Breast epithelium (tissue), 4 donors: ENCODE measurements at regions not wholly inside any gene's neighbourhood (a gene's known extent, or its start where the extent isn't known, plus 50 kb on each side); places are given as distances from the start of the nearest gene placed in this dataset.

Source experiments
- DNase-seq, 2 donors: peaks; one replicate each; pipeline ENCODE4 v3.0.0-alpha.2; 2019; ENCODE audit warnings: low spot score in 2 of 2
- H3K27ac ChIP-seq, 2 donors: fragments of 200-600 bp; sonication (generic) in 1 of 2; one replicate each; pipeline ENCODE4 v1.5.1; 2016 to 2019; ENCODE audit warnings: mild to moderate bottlenecking in 1 of 2
- H3K27me3 ChIP-seq, 2 donors: fragments of 200-600 bp; sonication (generic) in 1 of 2; one replicate each; pipeline versions ENCODE4 v1.5.1 to v1.6.0; 2017 to 2019; ENCODE audit warnings: control low read depth in 1 of 2, mild to moderate bottlenecking in 1 of 2
- H3K36me3 ChIP-seq: fragments of 200-600 bp; one replicate; pipeline ENCODE4 v1.5.1; 2019
- H3K4me1 ChIP-seq, 2 donors: fragments of 200-600 bp; sonication (generic); one replicate each; pipeline ENCODE4 v1.5.1; 2016 to 2019; ENCODE audit warnings: control low read depth in 1 of 2
- H3K4me3 ChIP-seq, 3 donors: fragments of 200-600 bp; sonication (generic); 1 replicate in 2 of 3; 2 replicates in 1 of 3; pipeline ENCODE4 v1.5.1; 2016 to 2019; ENCODE audit warnings: mild to moderate bottlenecking in 3 of 3, moderate library complexity in 2 of 3
- H3K9me3 ChIP-seq, 2 donors: fragments of 200-600 bp; sonication (generic) in 1 of 2; one replicate each; pipeline ENCODE4 v1.5.1; 2016 to 2019; ENCODE audit warnings: control low read depth in 1 of 2
- CTCF ChIP-seq, 3 donors: fragments of 450-650 bp; IDR thresholded peaks; one replicate each; pipeline ENCODE4 v1.5.1; 2016 to 2017; ENCODE audit warnings: antibody characterized with exemption in 3 of 3, mild to moderate bottlenecking in 3 of 3, moderate library complexity in 3 of 3
- POLR2A ChIP-seq: fragments of 450-650 bp; IDR thresholded peaks from one replicate; pipeline ENCODE4 v1.6.1; 2016; ENCODE audit warnings: antibody characterized with exemption, mild to moderate bottlenecking, moderate library complexity
- POLR2AphosphoS5 ChIP-seq, 3 donors: sonication (generic); formaldehyde crosslinking; IDR thresholded peaks; one replicate each; pipeline ENCODE4 v1.6.1; 2017; ENCODE audit warnings: antibody characterized with exemption in 3 of 3
- intact Hi-C: fragments of 100-400 bp; cut with DNase I; formaldehyde crosslinking; loops from one replicate; pipeline ENCODE4 v1.15.1; 2023; ENCODE audit warnings: low total_unique reads

GRCh38 chr15:62506217-62506805, 341.2 kb upstream of the C2CD4B start:
- no peaks in the 10 kb centered on the region for H3K27me3 ChIP-seq
- no peak for DNase-seq
- no peaks in the 10 kb centered on the region for H3K9me3 ChIP-seq
- no peak for TF ChIP-seq POLR2A
- no peak for TF ChIP-seq POLR2AphosphoS5 (IDR thresholded peaks at IDR 0.05)
- peak overlapping the region; percentile 20 to 59 for H3K27ac ChIP-seq
- intact Hi-C loops: no loop called here
- no peaks in the 10 kb centered on the region for H3K36me3 ChIP-seq
- H3K4me1 ChIP-seq: peaks cover 6 to 7% of the 10 kb centered on the region in 2 donors
- no peak overlapping the region for H3K4me3 ChIP-seq

GRCh38 chr15:62509395-62509958, 344.4 kb upstream of the C2CD4B start:
- H3K4me1 ChIP-seq: peaks cover 6 to 7% of the 10 kb centered on the region in 2 donors
- TF ChIP-seq CTCF (IDR thresholded peaks at IDR 0.05): no peak
- no peak for TF ChIP-seq POLR2AphosphoS5 (IDR thresholded peaks at IDR 0.05)
- TF ChIP-seq POLR2A: no peak
- no peak overlapping the region for H3K27ac ChIP-seq
- intact Hi-C loops: no loop called here
- no peak overlapping the region for H3K4me3 ChIP-seq
- no peak for DNase-seq
- H3K9me3 ChIP-seq: no peaks in the 10 kb centered on the region
- no peaks in the 10 kb centered on the region for H3K36me3 ChIP-seq
- no peaks in the 10 kb centered on the region for H3K27me3 ChIP-seq

GRCh38 chr15:62510791-62511190, 345.7 kb upstream of the C2CD4B start:
- DNase-seq: no peak
- H3K4me1 ChIP-seq: peaks cover 6 to 7% of the 10 kb centered on the region in 2 donors
- no peaks in the 10 kb centered on the region for H3K36me3 ChIP-seq
- no peaks in the 10 kb centered on the region for H3K27me3 ChIP-seq
- intact Hi-C loops: no loop called here
- TF ChIP-seq CTCF (IDR thresholded peaks at IDR 0.05) (no peak), POLR2AphosphoS5 (IDR thresholded peaks at IDR 0.05) (no peak), POLR2A (no peak)
- H3K4me3 ChIP-seq: no peak overlapping the region
- no peak overlapping the region for H3K27ac ChIP-seq
- H3K9me3 ChIP-seq: no peaks in the 10 kb centered on the region

DNA sequence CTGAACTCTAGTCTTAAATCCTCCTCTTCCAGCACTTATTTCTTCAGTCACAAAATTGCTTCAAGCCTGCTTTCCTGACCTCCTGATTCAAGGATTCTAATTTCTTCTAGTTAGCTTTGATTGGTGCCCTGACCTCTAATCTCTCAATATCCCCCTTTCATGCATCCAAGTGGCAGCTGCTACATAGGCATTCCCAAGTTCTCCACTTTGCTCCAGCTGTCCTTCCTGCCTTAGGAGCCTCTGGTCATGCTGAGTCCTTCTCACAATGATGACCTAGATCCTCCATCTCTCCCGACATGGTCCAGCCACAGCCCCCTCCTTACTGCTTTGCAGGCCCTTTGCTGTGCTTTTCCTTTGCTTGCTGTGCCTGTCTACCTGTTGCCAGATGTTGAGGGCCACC, 347.8 kb upstream of the C2CD4B start:
- Histone ChIP-seq H3K27ac (no peak overlapping the region), H3K4me3 (no peak overlapping the region), H3K36me3 (no peaks in the 10 kb centered on the region), H3K9me3 (no peaks in the 10 kb centered on the region), H3K4me1 (no peaks in the 10 kb centered on the region), H3K27me3 (no peaks in the 10 kb centered on the region)
- TF ChIP-seq POLR2A (no peak), CTCF (IDR thresholded peaks at IDR 0.05) (no peak), POLR2AphosphoS5 (IDR thresholded peaks at IDR 0.05) (no peak)
- intact Hi-C loops: no loop called here
- DNase-seq: no peak

GRCh38 chr15:62513893-62514292, 348.8 kb upstream of the C2CD4B start:
- Histone ChIP-seq H3K4me1 (no peaks in the 10 kb centered on the region), H3K4me3 (no peak overlapping the region), H3K36me3 (no peaks in the 10 kb centered on the region), H3K27ac (no peak overlapping the region), H3K9me3 (no peaks in the 10 kb centered on the region), H3K27me3 (no peaks in the 10 kb centered on the region)
- no peak for DNase-seq
- TF ChIP-seq CTCF (IDR thresholded peaks at IDR 0.05) (no peak), POLR2A (no peak), POLR2AphosphoS5 (IDR thresholded peaks at IDR 0.05) (no peak)
- intact Hi-C loops: no loop called here
